ENCODE measurements at regions not wholly inside any gene's neighbourhood (a gene's known extent, or its start where the extent isn't known, plus 50 kb on each side); places are given as distances from the start of the nearest gene placed in this dataset.

DNA sequence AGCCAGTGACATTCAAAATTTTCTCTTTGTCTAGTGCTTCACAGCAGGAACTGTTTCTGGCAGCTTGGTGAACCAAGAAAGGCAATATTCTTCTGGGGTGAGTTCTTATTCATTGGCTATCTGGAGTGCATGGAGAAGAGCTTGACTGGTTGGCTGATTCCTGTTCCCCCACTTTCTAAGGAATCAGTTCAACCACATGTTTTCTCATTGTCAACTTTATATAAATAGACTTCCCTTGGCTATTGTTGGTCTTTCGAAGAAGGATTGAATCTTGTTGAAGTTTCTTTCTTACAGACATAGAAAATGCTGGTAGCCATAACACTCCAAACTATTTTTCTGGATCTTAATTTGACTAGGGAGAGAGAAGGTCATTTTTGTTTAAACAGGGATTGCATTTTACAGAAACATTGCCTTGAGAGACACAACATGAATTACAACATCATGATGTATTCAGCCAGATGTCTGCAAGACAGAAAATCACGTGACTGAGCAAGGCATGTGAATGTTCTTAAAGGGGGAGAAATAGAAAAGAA is 85.2 kb downstream of the EDNRB start:
- TF ChIP-seq CTCF (IDR thresholded peaks at IDR 0.05): no peak
- no peak for TF ChIP-seq POLR2A (IDR thresholded peaks at IDR 0.05)

Measured in testis (tissue), 2 donors.